GM18508 (cell line): ENCODE measurements at regions not wholly inside any gene's neighbourhood (a gene's known extent, or its start where the extent isn't known, plus 50 kb on each side); places are given as distances from the start of the nearest gene placed in this dataset.

Source experiments
- ATAC-seq: cut with Tn5 transposase; IDR thresholded peaks from one replicate; pipeline ENCODE4 v1.9.1; 2021; ENCODE audit warnings: moderate number of reproducible peaks; ENCODE audit not compliant: insufficient read depth, unreplicated experiment

DNA sequence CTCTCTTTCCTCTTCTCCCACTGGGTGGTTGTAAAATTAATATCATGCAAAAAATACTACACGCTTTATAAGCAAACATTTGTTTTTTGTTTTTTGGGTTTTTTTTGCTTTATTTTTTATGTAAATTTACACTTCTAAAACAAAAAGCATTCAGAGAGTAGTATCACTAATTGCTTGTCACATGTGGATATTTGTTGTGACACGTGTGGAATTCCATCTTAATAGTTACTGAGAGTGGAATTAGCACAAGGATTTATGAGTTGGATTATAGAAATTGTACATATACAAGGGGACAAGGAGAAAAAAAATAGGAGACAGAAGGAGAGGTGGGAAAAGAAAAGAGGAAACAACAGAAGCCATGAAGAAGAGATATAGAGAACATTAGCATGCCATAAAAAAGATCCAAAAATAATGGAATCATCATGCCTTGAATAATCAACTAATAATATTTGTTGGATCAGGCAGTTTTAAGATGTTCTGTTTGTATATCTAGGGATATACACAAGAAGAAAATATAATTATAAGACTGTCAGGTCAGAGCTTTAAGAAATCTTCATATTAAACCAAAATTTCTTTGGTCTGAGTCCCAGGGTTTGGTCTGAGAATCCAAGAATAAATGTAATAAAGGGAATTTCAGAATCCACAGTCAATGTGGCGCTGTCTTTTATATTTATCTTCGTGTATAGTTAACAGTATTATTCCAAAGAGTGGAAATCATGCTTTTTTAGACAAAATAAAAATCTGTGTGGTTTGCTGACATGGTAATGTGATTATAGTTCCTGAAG lies 98.5 kb upstream of the INTU start:
- no peak for ATAC-seq

DNA sequence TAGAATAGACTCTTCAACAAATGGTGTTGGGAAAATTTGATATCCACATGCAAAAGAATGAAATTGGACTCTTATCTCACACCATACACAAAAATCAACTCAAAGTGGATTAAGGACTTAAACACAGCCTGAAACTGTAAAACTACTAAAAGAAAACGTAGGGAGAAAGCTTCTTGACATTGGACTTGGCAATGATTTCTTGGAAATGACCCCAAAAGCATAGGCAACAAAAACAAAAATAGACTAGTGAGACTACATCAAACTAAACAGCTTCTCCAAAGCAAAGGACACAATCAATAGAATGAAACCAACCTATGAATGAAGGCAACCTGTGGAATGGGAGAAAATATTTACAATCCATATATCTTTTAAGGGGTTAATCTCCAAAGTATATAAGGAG lies 94.7 kb upstream of the INTU start:
- no peak for ATAC-seq

DNA sequence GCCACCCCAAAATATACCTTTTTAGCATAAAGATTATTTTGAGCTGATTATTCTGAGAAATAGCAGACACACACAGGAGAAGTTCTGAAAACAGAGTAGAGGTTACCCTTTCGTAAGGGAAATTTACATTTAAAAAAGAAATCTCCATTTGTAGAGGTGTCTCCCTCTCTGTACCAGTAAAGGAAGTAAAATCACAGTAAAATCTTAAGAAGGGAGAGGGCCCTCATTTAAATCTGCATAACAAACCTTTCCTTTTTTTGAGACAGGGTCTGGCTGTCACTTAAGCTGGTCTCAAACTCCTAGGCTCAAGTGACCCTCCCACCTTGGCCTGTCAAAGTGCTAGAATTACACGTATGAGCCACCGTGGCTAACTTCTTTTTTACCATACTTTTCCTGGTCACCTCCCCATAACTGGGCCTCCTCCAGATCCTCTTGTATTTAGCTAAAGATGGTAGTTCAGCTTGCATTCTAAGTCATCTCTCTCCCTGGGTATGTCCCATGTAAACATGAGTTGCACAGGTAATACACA lies 92.2 kb upstream of the INTU start:
- no peak for ATAC-seq

DNA sequence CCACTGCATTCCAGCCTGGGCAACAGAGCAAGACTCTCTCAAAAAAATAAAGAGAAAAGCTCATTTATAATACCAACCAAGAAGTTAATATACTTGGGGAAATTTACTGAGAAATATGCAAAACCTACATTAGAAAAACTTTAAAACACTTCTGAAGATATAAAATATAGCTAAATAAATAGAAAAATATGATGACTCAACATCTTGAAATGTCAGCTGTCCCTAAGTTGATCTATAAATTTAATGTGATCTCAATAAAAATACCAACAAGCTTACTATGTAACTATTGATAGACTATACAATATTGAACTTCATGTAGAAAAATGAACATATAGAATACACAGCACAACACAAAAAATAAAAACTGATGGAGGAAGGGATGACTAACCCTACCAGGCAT lies 87.5 kb upstream of the INTU start:
- ATAC-seq: no peak

DNA sequence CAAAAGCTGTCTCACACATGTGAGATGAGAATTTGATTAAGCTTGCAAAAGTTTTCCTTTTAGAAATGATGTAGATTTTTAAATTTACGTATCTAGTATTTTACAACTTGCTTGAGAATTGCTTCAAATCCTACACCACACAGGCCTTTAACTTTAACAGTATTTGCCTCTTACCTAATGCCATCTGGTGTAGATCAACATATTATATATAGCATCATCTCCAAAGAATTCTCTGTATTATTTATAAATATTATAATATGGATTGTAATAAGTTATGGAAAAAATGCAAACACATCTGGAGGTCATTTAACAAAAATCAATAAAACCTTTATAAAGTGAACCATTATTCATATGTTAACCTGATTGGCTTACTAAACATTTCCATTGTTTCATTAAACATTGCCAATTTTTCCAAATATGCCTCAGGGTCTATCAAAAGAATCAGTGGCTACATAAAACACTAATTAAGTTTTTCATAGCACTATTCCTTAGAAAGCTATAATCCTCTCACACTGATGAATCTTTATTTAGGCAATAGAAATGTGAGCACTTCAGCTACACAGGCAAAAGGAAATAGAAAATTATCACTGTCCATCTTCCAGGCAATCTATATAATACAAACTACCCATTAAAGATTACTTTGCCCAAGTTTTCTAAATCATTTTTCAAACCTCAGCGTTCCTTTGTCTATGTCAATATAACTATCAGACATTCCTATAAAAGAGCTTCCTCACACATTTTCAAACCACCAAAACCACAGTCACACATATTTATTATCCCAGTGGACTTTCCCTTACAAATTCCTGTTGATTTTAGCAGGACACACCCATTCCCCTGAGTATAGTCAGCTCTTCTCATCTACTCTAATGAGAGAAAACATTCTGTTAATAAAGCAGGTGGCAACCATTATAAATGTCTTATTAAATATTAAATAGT lies 83.5 kb upstream of the INTU start:
- no peak for ATAC-seq

DNA sequence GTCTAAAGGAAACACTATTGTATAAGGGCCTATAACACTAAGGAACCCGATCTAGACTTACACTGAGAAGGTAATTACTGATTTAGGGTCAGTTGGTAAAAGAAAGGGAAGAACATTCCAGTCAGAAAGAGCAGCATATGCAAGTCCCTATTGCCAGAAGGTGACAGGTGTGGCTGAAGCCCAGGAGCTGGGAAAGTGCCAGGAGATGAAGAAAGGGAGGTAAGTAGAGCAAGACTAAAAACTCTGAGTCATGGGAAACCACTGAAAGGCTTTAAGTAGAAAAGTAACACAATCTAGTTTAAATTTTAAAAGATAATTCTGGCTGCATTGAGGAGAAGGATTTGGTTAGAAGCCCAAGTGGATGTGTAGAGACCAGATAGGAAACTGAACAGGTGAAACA lies 77.7 kb upstream of the INTU start:
- ATAC-seq: no peak

DNA sequence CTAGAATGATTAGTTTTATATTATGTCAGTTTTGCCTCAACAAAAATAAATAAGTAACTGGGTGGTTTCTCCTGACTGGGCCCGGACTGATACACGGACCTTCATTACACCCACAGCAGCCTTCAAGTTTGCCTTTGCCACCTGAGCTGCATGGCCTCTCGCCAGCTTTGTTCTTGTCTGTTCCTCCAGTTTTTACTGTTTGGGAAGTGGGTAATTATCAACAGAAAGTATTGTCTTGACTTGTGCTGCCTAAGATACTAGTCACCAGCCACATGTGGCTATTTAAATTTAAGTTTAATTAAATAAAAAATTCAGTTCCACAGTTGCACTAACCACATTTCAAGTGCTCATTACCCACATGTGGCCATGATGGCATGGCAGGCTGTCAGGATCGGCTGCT lies 74.7 kb upstream of the INTU start:
- ATAC-seq: no peak

DNA sequence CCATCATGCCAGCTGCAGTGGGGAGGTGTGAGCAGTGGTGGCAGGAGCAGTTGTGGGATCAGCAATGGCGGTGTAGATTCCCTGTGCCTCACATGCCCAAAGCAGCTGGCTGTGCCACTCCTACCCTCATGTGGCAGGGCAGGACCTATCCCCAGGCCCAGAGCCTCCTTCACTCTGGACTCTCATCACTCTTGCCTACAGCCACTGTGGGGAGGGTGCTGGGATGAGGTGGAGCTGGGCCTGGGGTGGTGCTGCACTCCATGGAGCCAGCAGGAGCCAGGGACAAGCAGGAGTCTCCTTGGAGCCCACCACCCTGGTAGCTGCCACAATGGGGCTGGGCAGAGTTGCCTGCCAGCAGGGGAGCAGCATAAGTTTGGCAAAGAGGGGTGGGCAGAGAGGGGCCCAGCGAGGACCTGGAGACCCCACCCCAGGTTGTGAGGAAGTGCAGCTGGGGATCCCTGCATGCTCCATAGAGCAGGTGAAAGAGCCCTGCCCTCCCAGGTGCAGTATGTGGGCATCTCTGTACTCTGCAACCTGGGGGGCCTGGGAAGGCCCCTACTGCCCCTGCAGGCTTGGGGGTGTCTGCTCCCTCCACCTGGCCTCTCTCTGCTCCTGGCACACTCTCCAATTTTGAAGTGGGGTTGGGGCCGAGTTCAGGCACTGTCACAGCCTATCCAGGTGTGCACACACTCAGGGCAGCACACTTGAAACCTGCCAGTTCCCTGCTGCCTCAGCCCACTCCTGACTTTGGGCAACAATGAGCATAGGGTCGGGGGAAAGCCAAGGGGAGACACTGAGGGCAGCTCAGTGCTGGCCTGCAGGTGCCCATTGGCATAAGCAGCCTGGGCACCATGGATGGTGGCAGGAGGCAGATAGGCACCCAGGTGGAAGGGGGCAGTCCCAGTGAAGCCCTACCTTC lies 74.0 kb upstream of the INTU start:
- ATAC-seq: no peak

DNA sequence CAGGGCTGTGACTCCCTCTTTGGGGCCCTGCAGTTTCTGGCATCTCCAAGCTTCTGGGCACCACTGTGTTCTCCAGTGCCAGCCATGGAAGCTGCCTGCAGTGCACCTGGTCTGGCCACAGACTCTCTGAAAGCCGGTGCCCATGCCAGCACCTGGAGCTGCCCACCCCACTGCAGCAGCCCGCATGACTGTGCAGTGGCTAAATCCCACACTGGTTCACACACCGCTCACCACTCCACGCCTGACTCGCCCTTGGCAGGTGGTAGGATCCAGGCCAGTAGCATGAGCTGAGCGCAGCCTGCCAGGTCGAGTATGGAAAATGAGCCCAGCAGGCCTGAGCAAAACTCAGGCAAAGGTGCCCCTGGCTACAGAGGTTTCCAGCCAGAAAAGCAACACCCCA lies 72.8 kb upstream of the INTU start:
- ATAC-seq: no peak

DNA sequence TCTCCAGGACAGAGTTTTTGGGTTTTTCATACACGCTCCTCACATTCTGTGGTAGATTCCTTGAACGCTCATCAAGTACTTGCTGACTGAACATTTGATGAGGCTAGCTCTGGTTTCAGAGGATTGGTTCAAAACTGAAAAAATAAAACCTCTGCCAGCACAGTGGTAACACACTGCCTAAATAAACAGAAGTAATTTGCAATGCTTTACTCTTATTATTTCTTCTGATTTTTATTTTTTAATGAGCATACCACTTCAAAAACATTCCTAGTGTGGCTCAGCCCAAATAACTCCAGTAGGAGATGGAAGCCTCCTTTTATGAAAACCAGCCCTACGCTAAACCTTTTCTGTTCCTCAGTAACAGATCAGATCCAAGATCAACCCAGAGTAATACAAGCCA lies 72.0 kb upstream of the INTU start:
- no peak for ATAC-seq

DNA sequence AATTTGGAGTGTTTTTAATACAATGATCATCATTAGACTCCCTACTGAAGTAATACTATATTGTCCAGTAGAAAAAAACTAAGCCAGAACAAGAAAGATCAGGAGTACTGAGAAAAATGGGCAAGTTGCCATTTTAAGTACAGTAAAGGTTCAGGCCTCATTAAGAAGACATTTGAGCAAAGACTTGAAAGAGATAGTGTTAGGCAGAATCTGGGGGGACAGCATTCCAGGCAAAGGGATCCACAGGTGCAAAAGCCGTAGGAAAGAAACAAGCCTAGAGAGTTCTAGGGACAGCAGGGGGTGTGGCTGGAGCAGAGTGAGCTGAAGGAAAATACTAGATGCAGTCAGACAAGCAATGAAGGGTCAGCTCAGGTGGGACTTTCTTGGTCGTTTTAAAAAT lies 58.1 kb upstream of the INTU start:
- no peak for ATAC-seq

DNA sequence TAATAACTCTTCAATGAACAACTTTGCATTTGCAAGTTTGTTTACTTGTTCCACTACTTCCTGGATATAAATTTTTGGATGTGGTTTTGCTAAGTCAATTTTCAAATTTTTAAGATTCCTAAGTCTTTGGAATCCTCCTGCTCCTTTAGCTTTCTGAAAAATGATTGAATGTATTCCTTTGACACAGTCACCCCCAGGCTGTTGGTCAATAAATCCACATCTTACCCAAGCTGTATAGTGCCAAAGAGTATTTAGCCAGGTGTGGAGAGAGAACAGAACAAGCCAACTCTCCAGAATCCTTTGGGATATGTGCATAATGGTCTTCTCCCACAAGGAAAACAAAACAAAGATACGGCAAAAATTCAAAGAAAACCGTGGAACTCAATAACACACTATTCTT lies 56.9 kb upstream of the INTU start:
- ATAC-seq: no peak

DNA sequence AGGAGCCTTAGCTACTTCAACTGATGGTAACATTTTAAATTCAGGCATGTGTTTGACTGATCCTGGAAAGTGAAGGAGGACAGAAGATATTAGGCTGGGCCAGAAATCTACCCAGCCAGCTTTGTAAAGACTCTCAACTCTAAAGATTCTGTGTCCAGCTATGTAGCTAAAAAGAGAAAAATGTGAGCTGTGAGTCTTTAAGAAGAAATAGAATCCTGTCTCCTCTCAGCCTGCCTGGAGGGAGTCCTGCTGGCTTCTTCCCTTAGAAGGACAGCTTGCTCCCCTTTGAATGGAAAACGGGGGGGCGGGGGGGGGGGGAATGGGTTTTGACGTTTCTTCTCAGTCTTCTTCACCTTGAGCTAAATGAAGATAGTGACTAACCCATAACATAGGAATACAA lies 54.3 kb upstream of the INTU start:
- ATAC-seq: no peak

DNA sequence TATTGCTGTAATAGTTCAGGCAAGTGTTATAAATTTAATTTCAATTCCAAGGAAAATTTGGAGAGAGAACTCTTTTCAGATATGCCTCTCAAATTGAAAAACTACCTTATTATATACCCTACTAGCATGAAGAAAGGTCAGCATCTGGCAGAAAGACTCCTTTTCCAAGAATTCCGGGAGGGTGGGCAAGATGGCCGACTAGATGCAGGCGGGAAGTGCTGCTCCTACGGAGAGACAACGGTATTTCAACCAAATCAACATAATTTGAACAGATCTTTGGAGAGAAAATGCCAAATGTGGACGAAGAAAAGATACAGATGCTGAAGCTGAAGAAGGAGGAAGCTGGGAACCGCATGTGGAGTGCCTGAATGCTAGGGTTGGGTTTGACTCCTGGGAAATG lies 53.8 kb upstream of the INTU start:
- ATAC-seq: no peak

DNA sequence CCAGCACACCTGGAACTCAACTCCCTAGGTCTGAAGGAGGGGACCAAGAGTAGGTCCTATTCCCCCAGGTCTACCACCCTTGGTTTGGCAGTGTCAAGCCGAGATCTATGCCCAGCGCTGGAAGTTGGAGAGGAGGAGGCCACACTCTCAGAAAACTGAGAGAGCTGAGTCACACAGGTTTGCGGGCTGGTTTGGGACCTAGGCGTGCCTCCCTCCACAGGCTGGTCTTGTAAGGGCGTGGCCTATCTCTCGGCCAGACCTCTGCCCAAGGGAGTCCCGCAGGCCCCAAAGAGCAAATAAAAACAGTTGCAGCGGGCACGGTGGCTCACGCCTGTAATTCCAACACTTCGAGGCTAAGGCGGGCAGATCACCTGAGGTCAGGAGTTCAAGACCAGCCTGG lies 52.9 kb upstream of the INTU start:
- no peak for ATAC-seq

DNA sequence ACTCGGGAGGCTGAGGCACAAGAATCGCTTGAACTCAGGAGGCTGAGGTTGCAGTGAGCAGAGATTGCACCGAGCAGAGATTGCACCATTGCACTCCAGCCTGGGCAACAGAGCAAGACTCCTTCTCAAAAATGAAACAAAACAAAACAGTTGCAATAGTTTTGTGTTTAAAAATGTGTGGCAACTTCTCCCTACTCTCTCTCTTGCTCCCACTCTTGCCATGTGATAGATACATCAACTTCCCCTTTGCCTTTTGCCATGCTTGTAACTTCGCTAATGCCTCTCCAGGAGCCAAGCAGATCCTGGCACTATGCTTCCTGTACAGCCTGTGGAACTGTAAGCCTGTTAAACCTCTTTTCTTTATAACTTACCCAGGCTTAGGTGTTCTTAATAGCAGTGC lies 52.5 kb upstream of the INTU start:
- ATAC-seq: no peak

DNA sequence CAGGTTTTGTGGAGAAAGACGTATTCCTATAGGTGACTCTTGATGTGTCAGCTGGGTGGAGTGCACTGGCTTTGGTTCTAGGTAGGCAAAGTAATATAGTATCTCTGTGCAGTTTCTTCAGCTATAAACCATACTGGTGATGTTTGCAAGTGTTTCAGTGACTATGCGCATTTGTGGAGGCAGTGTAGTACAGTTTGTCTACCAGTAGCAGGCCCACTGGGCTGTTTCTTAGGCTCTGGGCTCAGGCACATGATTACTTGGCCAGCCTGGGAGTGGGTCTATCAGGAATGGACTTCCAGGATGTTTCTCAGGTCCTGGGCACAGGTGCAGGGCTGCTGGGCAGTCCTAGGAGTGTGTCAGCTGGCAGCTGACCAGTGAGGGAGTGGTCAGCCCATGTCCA lies 51.9 kb upstream of the INTU start:
- ATAC-seq: no peak
